ENCODE measurements at regions not wholly inside any gene's neighbourhood (a gene's known extent, or its start where the extent isn't known, plus 50 kb on each side); places are given as distances from the start of the nearest gene placed in this dataset.
"Not testable (repeated sequence)": the region's sequence is repeated elsewhere in the genome, so short reads cannot be mapped to it uniquely, and the experiment has no call there.

- not testable (repeated sequence) for DNase-seq
These were observed 112.6 kb downstream of the CRLF3 start for GRCh38 chr17:30711626-30712507.

GRCh38 chr17:30711176-30711575 lies 113.3 kb downstream of the CRLF3 start:
- not testable (repeated sequence) for DNase-seq

GRCh38 chr17:30710276-30711088 lies 114.0 kb downstream of the CRLF3 start:
- DNase-seq, result not testable (repeated sequence)

- DNase-seq, result peak; percentile 20
These were observed 114.8 kb downstream of the CRLF3 start for GRCh38 chr17:30709561-30710275.

GRCh38 chr17:30709096-30709495 lies 115.4 kb downstream of the CRLF3 start:
- DNase-seq, result not testable (repeated sequence)

- DNase-seq, result peak; percentile 59
These were observed 116.0 kb downstream of the CRLF3 start for GRCh38 chr17:30708241-30709078.

GRCh38 chr17:30707724-30708240 lies 116.7 kb downstream of the CRLF3 start:
- DNase-seq, result not testable (repeated sequence)

- DNase-seq, result not testable (repeated sequence)
These were observed 117.8 kb downstream of the CRLF3 start for GRCh38 chr17:30706461-30707335.

GRCh38 chr17:30706004-30706403 lies 118.5 kb downstream of the CRLF3 start:
- not testable (repeated sequence) for DNase-seq

- no peak for DNase-seq
These were observed 122.9 kb downstream of the CRLF3 start for GRCh38 chr17:30701498-30701989.

GRCh38 chr17:30700833-30701232 lies 123.7 kb downstream of the CRLF3 start:
- DNase-seq, result not testable (repeated sequence)

- peak; percentile 72 for DNase-seq
These were observed 126.7 kb downstream of the CRLF3 start for GRCh38 chr17:30697619-30698460.

GRCh38 chr17:30696234-30696633 lies 128.3 kb downstream of the CRLF3 start:
- DNase-seq, result no peak

- not testable (repeated sequence) for DNase-seq
These were observed 129.2 kb downstream of the CRLF3 start for GRCh38 chr17:30695265-30695811.

- peak; percentile 27 for DNase-seq
These were observed 130.7 kb downstream of the CRLF3 start for GRCh38 chr17:30693772-30694171.

- not testable (repeated sequence) for DNase-seq
These were observed 135.1 kb downstream of the CRLF3 start for GRCh38 chr17:30689266-30690000.

- not testable (repeated sequence) for DNase-seq
These were observed 137.7 kb downstream of the CRLF3 start for GRCh38 chr17:30686538-30687479.

All from stimulated activated CD4-positive, alpha-beta T cell treated with anti-CD3 and anti-CD28 coated beads, Interleukin-12 subunit alpha, Interleukin-12 subunit beta, amount 100 ng/mL, for 4 hours (primary cell).